ENCODE measurements at regions not wholly inside any gene's neighbourhood (a gene's known extent, or its start where the extent isn't known, plus 50 kb on each side); places are given as distances from the start of the nearest gene placed in this dataset.

DNA sequence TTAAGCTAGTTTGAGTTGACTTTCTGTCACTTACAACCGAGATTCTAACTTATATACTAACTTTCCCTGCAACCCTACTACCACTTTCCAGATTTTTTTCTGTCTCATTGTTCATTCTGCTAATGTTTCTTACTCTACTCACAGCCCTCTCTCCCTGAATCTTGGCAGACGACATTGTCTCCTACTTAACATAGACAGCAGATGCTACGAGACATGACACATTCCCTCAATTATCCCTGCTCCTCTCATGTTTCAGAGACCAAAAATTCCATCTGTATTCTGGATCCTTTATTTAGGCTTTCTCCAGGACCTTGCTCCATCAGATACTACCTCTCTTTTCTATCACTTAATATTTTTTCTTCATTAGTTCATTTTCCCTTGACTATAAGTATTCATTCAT, 379.1 kb upstream of the TEX13C start:
- no peak for ATAC-seq

DNA sequence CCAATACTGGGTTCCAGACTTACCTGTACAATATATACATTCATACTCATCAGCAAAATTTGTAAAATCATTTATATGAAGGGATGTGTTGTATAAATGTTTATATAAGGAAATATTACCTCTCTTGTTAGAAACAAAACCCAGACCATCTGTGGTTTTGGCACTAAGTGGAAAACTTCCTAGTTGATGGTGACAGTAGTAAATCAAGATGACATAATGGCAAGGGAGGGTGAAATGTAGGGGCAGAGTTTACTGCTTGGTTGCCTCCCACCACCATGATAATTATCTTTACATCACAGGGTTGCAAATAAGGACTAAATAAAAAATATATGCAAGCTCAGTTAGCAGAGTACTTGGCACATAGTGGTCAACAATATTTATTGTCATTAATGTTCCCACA, 365.3 kb upstream of the TEX13C start:
- no peak for ATAC-seq
- TF ChIP-seq TOX (CRISPR knock-in tag; IDR thresholded peaks at IDR 0.05; ENCODE audit: borderline replicate concordance) (no peak), ZC3H10 (CRISPR knock-in tag; IDR thresholded peaks at IDR 0.05) (no peak), CSDC2 (CRISPR knock-in tag; IDR thresholded peaks at IDR 0.05) (no peak), ISL1 (CRISPR knock-in tag; IDR thresholded peaks at IDR 0.05) (no peak)

More for the DNA sequence above, 379.1 kb upstream of the TEX13C start:
- TF ChIP-seq PPARA (CRISPR knock-in tag; IDR thresholded peaks at IDR 0.05; ENCODE audit: borderline replicate concordance): no peak
- no peak for TF ChIP-seq TCF4 (CRISPR knock-in tag; IDR thresholded peaks at IDR 0.05; ENCODE audit: borderline replicate concordance)
- no peak for TF ChIP-seq ZFP30 (CRISPR knock-in tag; IDR thresholded peaks at IDR 0.05)

DNA sequence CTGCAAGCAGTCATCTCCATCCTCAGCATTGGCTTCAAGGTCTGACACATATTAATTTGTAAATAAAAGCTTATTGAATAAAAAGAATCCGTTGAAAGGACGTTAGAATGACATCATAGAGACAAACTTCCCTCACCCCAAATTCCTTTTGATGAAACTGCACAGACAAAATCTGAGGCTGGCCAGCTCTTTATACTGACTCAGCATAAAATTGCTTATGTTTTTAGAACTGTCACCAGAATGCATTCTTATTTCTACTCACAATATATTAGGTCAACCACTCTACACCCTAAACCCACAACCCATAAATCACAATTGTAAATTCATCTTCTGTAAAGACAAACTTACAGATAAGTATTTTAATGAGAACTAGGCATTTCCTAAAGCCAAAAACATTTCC, 359.2 kb upstream of the TEX13C start:
- ATAC-seq: no peak
- no peak for TF ChIP-seq OSR1 (CRISPR knock-in tag; IDR thresholded peaks at IDR 0.05)
- no peak for TF ChIP-seq ESRRG (CRISPR knock-in tag; IDR thresholded peaks at IDR 0.05)

DNA sequence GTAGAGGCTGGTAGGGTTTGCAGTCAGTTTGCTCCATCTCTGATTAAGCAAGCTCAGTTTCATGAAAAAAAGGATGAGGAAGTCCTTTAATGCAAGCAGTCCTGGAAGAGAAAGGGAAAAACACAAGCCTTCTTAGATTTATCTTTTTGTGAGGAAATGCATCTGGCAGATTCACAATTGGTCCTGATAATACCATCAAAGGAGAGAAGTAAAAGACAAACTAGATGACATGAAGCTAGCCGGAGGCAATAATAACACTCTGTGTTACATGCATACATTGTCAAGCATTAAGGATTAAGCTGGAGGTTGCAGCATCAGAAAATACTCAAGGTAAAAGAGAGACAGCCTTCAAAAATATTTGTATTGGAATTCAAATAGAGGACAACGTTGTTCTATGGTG, 356.0 kb upstream of the TEX13C start, which contains the start of gene TENM1:
TENM1 (minus strand) TSS at position 101 of the 400 bp plus-strand sequence.
- TF ChIP-seq ZNF565 (CRISPR knock-in tag; conservative IDR thresholded peaks at IDR 0.05; ENCODE audit: low read depth) (no peak), ZNF70 (CRISPR knock-in tag; IDR thresholded peaks at IDR 0.05) (no peak), BACH2 (CRISPR knock-in tag; IDR thresholded peaks at IDR 0.05; ENCODE audit: borderline replicate concordance) (no peak), CSDC2 (CRISPR knock-in tag; IDR thresholded peaks at IDR 0.05) (no peak), ISL1 (CRISPR knock-in tag; IDR thresholded peaks at IDR 0.05) (no peak), RARB (CRISPR knock-in tag; IDR thresholded peaks at IDR 0.05) (no peak), ZFP30 (CRISPR knock-in tag; IDR thresholded peaks at IDR 0.05) (no peak), GLIS3 (CRISPR knock-in tag; IDR thresholded peaks at IDR 0.05) (no peak), TCF4 (CRISPR knock-in tag; IDR thresholded peaks at IDR 0.05; ENCODE audit: borderline replicate concordance) (no peak), PPARA (CRISPR knock-in tag; IDR thresholded peaks at IDR 0.05; ENCODE audit: borderline replicate concordance) (no peak)
- TF ChIP-seq, protein P1, sequence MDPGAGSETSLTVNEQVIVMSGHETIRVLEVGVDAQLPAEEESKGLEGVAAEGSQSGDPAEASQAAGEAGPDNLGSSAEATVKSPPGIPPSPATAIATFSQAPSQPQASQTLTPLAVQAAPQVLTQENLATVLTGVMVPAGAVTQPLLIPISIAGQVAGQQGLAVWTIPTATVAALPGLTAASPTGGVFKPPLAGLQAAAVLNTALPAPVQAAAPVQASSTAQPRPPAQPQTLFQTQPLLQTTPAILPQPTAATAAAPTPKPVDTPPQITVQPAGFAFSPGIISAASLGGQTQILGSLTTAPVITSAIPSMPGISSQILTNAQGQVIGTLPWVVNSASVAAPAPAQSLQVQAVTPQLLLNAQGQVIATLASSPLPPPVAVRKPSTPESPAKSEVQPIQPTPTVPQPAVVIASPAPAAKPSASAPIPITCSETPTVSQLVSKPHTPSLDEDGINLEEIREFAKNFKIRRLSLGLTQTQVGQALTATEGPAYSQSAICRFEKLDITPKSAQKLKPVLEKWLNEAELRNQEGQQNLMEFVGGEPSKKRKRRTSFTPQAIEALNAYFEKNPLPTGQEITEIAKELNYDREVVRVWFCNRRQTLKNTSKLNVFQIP (CRISPR knock-in tag; IDR thresholded peaks at IDR 0.05; ENCODE audit: borderline replicate concordance, low read depth): no peak
- TF ChIP-seq, protein P2, sequence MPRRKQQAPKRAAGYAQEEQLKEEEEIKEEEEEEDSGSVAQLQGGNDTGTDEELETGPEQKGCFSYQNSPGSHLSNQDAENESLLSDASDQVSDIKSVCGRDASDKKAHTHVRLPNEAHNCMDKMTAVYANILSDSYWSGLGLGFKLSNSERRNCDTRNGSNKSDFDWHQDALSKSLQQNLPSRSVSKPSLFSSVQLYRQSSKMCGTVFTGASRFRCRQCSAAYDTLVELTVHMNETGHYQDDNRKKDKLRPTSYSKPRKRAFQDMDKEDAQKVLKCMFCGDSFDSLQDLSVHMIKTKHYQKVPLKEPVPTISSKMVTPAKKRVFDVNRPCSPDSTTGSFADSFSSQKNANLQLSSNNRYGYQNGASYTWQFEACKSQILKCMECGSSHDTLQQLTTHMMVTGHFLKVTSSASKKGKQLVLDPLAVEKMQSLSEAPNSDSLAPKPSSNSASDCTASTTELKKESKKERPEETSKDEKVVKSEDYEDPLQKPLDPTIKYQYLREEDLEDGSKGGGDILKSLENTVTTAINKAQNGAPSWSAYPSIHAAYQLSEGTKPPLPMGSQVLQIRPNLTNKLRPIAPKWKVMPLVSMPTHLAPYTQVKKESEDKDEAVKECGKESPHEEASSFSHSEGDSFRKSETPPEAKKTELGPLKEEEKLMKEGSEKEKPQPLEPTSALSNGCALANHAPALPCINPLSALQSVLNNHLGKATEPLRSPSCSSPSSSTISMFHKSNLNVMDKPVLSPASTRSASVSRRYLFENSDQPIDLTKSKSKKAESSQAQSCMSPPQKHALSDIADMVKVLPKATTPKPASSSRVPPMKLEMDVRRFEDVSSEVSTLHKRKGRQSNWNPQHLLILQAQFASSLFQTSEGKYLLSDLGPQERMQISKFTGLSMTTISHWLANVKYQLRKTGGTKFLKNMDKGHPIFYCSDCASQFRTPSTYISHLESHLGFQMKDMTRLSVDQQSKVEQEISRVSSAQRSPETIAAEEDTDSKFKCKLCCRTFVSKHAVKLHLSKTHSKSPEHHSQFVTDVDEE (CRISPR knock-in tag; IDR thresholded peaks at IDR 0.05): no peak
- ATAC-seq: no peak

DNA sequence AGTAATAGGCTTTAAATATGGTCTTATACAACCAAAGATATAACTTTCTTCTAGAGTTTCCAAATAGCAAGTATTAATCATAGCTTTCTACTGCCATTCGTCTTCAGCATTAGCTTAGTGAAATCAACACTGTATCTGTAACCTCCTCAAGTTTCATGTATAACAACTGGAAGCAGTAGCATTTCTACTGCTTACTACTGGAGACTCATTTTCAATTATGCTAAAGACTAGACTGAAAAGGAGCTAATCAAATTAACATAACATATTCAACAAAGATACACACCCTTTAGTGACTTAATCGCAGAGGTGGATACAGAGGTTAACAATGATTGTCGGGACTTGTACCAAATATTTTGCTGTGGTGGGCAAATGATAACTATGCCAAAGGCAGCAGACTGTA, 344.2 kb upstream of the TEX13C start:
- ATAC-seq: no peak
- TF ChIP-seq GLIS3 (CRISPR knock-in tag; IDR thresholded peaks at IDR 0.05): no peak
- no peak for TF ChIP-seq TOX (CRISPR knock-in tag; IDR thresholded peaks at IDR 0.05; ENCODE audit: borderline replicate concordance)
- TF ChIP-seq, protein P3, sequence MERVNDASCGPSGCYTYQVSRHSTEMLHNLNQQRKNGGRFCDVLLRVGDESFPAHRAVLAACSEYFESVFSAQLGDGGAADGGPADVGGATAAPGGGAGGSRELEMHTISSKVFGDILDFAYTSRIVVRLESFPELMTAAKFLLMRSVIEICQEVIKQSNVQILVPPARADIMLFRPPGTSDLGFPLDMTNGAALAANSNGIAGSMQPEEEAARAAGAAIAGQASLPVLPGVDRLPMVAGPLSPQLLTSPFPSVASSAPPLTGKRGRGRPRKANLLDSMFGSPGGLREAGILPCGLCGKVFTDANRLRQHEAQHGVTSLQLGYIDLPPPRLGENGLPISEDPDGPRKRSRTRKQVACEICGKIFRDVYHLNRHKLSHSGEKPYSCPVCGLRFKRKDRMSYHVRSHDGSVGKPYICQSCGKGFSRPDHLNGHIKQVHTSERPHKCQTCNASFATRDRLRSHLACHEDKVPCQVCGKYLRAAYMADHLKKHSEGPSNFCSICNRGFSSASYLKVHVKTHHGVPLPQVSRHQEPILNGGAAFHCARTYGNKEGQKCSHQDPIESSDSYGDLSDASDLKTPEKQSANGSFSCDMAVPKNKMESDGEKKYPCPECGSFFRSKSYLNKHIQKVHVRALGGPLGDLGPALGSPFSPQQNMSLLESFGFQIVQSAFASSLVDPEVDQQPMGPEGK (CRISPR knock-in tag; IDR thresholded peaks at IDR 0.05; ENCODE audit: borderline replicate concordance): no peak
- no peak for TF ChIP-seq ZC3H10 (CRISPR knock-in tag; IDR thresholded peaks at IDR 0.05)

DNA sequence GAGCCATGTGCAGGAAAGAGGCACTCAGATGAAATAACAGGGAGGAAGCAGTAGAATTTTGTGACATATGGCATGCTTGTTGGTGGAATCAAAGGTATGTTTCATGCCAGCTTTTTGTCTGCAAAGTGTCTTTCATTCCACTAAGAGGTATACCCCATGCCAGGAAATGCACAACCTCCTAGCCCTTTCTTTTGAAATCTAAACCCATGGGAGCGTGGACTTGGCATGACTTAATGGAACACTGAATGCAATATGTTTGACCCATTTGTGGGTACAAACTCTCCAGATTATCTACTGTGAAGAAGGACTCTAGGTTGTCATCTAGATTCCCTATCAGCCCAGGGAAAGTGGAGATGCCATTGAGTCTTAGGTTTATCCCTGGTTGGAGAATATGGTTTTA, 338.3 kb upstream of the TEX13C start:
- TF ChIP-seq TOX (CRISPR knock-in tag; IDR thresholded peaks at IDR 0.05; ENCODE audit: borderline replicate concordance) (no peak), ZNF70 (CRISPR knock-in tag; IDR thresholded peaks at IDR 0.05) (no peak), GLIS3 (CRISPR knock-in tag; IDR thresholded peaks at IDR 0.05) (no peak), TCF4 (CRISPR knock-in tag; IDR thresholded peaks at IDR 0.05; ENCODE audit: borderline replicate concordance) (no peak), OSR1 (CRISPR knock-in tag; IDR thresholded peaks at IDR 0.05) (no peak), BACH2 (CRISPR knock-in tag; IDR thresholded peaks at IDR 0.05; ENCODE audit: borderline replicate concordance) (no peak)
- TF ChIP-seq, protein P4, sequence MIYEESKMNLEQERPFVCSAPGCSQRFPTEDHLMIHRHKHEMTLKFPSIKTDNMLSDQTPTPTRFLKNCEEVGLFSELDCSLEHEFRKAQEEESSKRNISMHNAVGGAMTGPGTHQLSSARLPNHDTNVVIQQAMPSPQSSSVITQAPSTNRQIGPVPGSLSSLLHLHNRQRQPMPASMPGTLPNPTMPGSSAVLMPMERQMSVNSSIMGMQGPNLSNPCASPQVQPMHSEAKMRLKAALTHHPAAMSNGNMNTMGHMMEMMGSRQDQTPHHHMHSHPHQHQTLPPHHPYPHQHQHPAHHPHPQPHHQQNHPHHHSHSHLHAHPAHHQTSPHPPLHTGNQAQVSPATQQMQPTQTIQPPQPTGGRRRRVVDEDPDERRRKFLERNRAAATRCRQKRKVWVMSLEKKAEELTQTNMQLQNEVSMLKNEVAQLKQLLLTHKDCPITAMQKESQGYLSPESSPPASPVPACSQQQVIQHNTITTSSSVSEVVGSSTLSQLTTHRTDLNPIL (CRISPR knock-in tag; IDR thresholded peaks at IDR 0.05; ENCODE audit: low read depth): no peak
- TF ChIP-seq, protein P2 (CRISPR knock-in tag; IDR thresholded peaks at IDR 0.05): no peak
- TF ChIP-seq, protein P1 (CRISPR knock-in tag; IDR thresholded peaks at IDR 0.05; ENCODE audit: borderline replicate concordance, low read depth): no peak
- no peak for ATAC-seq
